PC-9 (cell line): ENCODE measurements at regions not wholly inside any gene's neighbourhood (a gene's known extent, or its start where the extent isn't known, plus 50 kb on each side); places are given as distances from the start of the nearest gene placed in this dataset.

ENCODE experiments used
- CTCF ChIP-seq: fragments of 200-600 bp; sonication (generic); conservative IDR thresholded peaks from 2 replicates; pipeline ENCODE4 v1.6.1; 2017; ENCODE audit warnings: mixed run types, antibody characterized with exemption, mild to moderate bottlenecking, moderate library complexity
- EZH2 ChIP-seq: fragments of 200-600 bp; sonication (generic); IDR thresholded peaks from 2 replicates; pipeline ENCODE4 v1.8.0; 2017; ENCODE audit warnings: antibody characterized with exemption, low read depth

- no peak for TF ChIP-seq CTCF
- no peak for TF ChIP-seq EZH2
Measured at GRCh38 chr9:79481846-79482477, 89.8 kb upstream of the TLE4 start.
